GM10266 (cell line): ENCODE measurements at regions not wholly inside any gene's neighbourhood (a gene's known extent, or its start where the extent isn't known, plus 50 kb on each side); places are given as distances from the start of the nearest gene placed in this dataset.

ENCODE experiments used
- DNase-seq: peaks from one replicate; pipeline ENCODE4 v3.0.0; 2012; ENCODE audit errors: extremely low spot score
- TF ChIP-seq, protein P1 (sequence below): IDR thresholded peaks from 2 replicates; pipeline ENCODE4 v1.5.1; 2012; ENCODE audit warnings: mild to moderate bottlenecking, low read depth; ENCODE audit not compliant: control insufficient read depth, insufficient read depth; ENCODE audit errors: missing control alignments

- TF ChIP-seq, protein P1, sequence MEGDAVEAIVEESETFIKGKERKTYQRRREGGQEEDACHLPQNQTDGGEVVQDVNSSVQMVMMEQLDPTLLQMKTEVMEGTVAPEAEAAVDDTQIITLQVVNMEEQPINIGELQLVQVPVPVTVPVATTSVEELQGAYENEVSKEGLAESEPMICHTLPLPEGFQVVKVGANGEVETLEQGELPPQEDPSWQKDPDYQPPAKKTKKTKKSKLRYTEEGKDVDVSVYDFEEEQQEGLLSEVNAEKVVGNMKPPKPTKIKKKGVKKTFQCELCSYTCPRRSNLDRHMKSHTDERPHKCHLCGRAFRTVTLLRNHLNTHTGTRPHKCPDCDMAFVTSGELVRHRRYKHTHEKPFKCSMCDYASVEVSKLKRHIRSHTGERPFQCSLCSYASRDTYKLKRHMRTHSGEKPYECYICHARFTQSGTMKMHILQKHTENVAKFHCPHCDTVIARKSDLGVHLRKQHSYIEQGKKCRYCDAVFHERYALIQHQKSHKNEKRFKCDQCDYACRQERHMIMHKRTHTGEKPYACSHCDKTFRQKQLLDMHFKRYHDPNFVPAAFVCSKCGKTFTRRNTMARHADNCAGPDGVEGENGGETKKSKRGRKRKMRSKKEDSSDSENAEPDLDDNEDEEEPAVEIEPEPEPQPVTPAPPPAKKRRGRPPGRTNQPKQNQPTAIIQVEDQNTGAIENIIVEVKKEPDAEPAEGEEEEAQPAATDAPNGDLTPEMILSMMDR: no peak
Measured at GRCh38 chr5:40089269-40089668, 590.4 kb upstream of the PTGER4 start.

DNA sequence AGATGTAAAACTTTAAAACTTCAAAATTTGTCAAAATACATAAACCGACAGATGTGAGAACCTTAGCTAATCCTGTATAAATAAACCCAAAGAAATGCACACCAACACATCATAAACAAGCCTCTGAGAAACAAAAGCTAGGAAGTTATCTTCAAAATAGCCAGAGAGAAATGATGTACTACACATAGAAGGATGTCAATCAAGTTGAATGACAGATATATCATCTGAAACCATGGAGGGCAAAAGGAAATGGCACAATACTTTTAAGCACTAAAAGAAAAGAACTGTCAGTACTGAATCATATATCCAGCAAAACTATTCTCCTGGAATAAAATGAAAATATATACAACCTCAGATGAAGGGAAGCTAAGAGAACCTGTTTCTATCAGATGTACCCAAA, 595.1 kb upstream of the PTGER4 start:
- TF ChIP-seq, protein P1: no peak
- DNase-seq: no peak

More at GRCh38 chr5:40089269-40089668, 590.4 kb upstream of the PTGER4 start:
- DNase-seq: no peak

DNA sequence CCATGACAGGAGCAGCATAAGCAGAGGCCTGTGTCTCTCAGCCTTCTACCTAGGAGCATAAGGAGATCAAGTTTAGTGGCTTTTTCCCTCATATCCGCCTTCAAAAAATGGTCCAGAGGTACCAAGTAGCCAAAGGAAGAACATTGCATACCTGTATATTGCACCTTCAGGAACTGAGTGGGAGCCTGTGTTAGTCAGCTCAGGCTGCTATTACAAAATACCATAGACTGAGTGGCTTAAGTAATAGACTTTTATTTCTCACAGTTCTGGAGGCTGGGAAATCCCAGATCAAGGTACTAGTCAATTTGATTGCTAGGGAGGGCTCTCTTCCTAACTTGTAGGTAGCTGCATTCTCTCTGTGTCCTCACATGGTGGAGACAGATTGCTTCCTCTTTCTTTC, 597.4 kb upstream of the PTGER4 start:
- no peak for DNase-seq
- TF ChIP-seq, protein P1: no peak

- no peak for DNase-seq
- TF ChIP-seq, protein P1: no peak
Measured at GRCh38 chr5:40080191-40080590, 599.5 kb upstream of the PTGER4 start.

GRCh38 chr5:40078898-40079575, 600.7 kb upstream of the PTGER4 start:
- no peak for DNase-seq
- TF ChIP-seq, protein P1: no peak

- TF ChIP-seq, protein P1: no peak
- no peak for DNase-seq
Measured at GRCh38 chr5:40074826-40075225, 604.9 kb upstream of the PTGER4 start.

DNA sequence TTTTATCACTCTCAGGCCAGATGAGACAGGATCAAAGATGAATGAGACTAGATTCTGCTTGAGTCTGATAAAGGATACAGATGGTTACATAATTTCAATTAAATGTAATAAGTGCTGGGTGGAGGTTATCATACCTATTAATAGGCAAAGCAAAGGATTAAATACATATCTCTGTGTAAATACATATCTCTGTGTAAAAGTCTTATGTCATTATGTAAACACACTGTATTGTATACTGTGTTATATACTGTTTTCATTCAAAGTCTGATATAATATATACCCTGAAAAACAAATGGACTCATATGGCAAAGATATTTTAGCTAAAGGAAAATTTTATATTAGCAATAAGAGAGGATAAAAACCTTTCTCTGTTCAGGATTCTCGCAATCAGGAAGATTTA, 605.8 kb upstream of the PTGER4 start:
- TF ChIP-seq, protein P1: no peak
- no peak for DNase-seq
